Testis (tissue), 2 donors: ENCODE measurements at regions not wholly inside any gene's neighbourhood (a gene's known extent, or its start where the extent isn't known, plus 50 kb on each side); places are given as distances from the start of the nearest gene placed in this dataset.

ENCODE experiments used
- CTCF ChIP-seq, 3 experiments: fragments of 450-650 bp in 2 of 3; fragments of 200-600 bp in 1 of 3; sonication (generic) in 1 of 3; IDR thresholded peaks; one replicate each; pipeline ENCODE4 v1.5.1; 2016 to 2019; ENCODE audit warnings: antibody characterized with exemption in 3 of 3, mild to moderate bottlenecking in 2 of 3, moderate library complexity in 1 of 3
- POLR2A ChIP-seq: fragments of 450-650 bp; IDR thresholded peaks from one replicate; pipeline ENCODE4 v1.6.1; 2017; ENCODE audit warnings: antibody characterized with exemption, mild to moderate bottlenecking, moderate library complexity

GRCh38 chr15:96504371-96504770 is 173.9 kb downstream of the NR2F2 start:
- TF ChIP-seq CTCF (IDR thresholded peaks at IDR 0.05) (no peak), POLR2A (no peak)
